HFF-Myc (cell line): ENCODE measurements at regions not wholly inside any gene's neighbourhood (a gene's known extent, or its start where the extent isn't known, plus 50 kb on each side); places are given as distances from the start of the nearest gene placed in this dataset.

Source experiments
- DNase-seq: peaks from one replicate; pipeline ENCODE4 v3.0.0-alpha.2; 2011; ENCODE audit warnings: low read depth; ENCODE audit errors: extremely low read depth
- H3K4me3 ChIP-seq: replicated peaks from 2 replicates; pipeline ENCODE4 v1.5.1; 2011; ENCODE audit warnings: low read depth, mild to moderate bottlenecking, control low read depth, low read length
- CTCF ChIP-seq: IDR thresholded peaks from 2 replicates; pipeline ENCODE4 v1.5.1; 2012; ENCODE audit warnings: mild to moderate bottlenecking, low read depth, low read length, control low read depth; ENCODE audit errors: missing control alignments

DNA sequence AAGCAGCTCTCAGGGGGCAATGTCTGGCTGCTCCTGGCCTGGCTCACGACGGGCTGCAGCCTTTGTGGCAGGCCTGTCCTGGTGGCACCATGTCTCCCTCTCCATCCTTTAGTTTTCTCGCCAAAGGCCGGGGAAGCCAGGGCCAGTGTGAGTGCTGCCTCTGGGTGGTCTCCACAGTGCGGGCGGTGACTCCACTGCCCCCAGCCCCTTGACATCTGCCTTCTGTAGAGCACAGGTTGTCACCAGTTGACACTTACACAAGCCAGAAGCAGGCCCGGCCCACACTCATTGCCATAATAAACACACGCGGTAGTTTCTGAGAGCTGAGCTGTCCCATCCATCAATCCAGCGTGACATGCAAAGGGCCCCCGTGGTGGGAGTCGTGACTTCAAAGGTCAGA is 219.5 kb downstream of the TFAP2C start:
- H3K4me3 ChIP-seq = no peak overlapping the region
- no peak for TF ChIP-seq CTCF
- no peak for DNase-seq

GRCh38 chr20:56851552-56851951 is 222.4 kb downstream of the TFAP2C start:
- H3K4me3 ChIP-seq = no peak overlapping the region
- no peak for DNase-seq
- TF ChIP-seq CTCF = no peak

GRCh38 chr20:56855708-56856107 is 226.6 kb downstream of the TFAP2C start:
- H3K4me3 ChIP-seq = no peak overlapping the region
- no peak for DNase-seq
- no peak for TF ChIP-seq CTCF

- no peak for TF ChIP-seq CTCF
- DNase-seq = no peak
- no peak overlapping the region for H3K4me3 ChIP-seq
Observed at GRCh38 chr20:56857950-56858349, 228.8 kb downstream of the TFAP2C start.

- no peak overlapping the region for H3K4me3 ChIP-seq
- DNase-seq = no peak
- TF ChIP-seq CTCF = no peak
Observed at GRCh38 chr20:56859039-56859800, 230.1 kb downstream of the TFAP2C start.

DNA sequence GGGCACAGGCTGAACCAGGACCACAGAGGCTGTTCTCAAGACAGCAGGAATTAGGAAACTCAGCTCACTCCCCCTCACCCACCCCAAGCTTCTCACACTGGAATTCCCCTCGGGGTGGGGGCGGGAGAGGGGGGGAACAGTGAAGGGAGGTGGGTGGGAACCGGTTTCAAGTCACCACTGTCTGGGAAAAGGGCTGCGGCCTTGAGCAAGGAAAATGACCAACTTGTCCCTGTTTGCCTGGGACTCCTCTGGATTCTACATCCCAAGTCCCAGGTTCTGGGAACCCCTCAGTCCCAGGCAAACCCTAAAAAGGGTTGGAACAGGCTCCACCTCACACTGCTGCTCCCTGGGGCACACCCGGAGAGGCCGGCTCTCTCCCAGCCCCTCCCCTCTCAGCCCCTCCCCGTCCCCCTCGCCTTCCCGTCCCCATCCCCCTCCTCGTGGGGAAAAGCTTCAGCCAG is 230.7 kb downstream of the TFAP2C start:
- DNase-seq = no peak
- H3K4me3 ChIP-seq = no peak overlapping the region
- no peak for TF ChIP-seq CTCF

DNA sequence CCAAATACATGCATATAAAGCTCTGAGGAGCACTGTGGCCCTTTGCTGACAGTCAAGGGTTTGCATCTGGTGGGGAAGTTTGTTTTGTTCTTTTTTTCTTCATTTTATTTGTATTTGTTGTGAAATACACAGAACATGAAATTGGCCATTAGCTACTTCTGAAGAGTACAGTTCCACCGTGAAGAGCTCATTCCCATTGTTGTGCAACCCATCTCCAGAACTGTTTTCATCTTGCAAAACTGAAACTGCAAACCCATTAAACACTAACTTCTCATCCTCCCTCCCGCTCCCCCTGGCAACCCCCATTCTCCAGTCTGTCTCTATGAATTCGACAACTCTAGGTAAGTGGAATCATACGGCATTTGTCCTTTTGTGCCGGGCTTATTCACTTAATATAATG is 231.3 kb downstream of the TFAP2C start:
- no peak for DNase-seq
- no peak overlapping the region for H3K4me3 ChIP-seq
- TF ChIP-seq CTCF = no peak
